Mucosa of descending colon (tissue), 3 donors: ENCODE measurements at regions not wholly inside any gene's neighbourhood (a gene's known extent, or its start where the extent isn't known, plus 50 kb on each side); places are given as distances from the start of the nearest gene placed in this dataset.

Experiments used
- ATAC-seq: fragments of 200-7000 bp; cut with Tn5 transposase; one replicate; pipeline ENCODE4 v1.9.1; 2020; ENCODE audit warnings: mild to moderate bottlenecking, moderate library complexity
- DNase-seq, 3 donors: peaks; one replicate each; pipeline ENCODE4 v3.0.0-alpha.2; 2020
- H3K36me3 ChIP-seq: fragments of 200-600 bp; one replicate; pipeline ENCODE4 v1.8.0; 2021; ENCODE audit warnings: low read depth, mild to moderate bottlenecking
- H3K4me1 ChIP-seq: fragments of 200-600 bp; one replicate; pipeline ENCODE4 v1.8.0; 2021; ENCODE audit warnings: low read depth, mild to moderate bottlenecking
- H3K4me3 ChIP-seq: fragments of 200-600 bp; one replicate; pipeline ENCODE4 v1.8.0; 2021; ENCODE audit warnings: mild to moderate bottlenecking
- H3K9me3 ChIP-seq: fragments of 200-600 bp; one replicate; pipeline ENCODE4 v1.8.0; 2021; ENCODE audit warnings: mild to moderate bottlenecking
- CTCF ChIP-seq: fragments of 200-600 bp; IDR thresholded peaks from one replicate; pipeline ENCODE4 v1.8.0; 2022; ENCODE audit warnings: antibody characterized with exemption, mild to moderate bottlenecking
- intact Hi-C, 2 donors: fragments of 100-400 bp; cut with DNase I in 1 of 2; cut with micrococcal nuclease in 1 of 2; formaldehyde crosslinking; loops; one replicate each; pipeline versions ENCODE4 v1.11.0 to v1.11.1; 2022; cut with DNase I, micrococcal nuclease
- donor health status: DM: no; HTN: no; CAD: no; lungs with moderate emphysema.
- donor health status: DM: no; HTN: no; CAD: no.
- donor health status: DM: no; HTN: yes; CAD: no.

GRCh38 chr2:122445003-122445402, 689.6 kb downstream of the TSN start:
- Histone ChIP-seq H3K4me3 (no peak overlapping the region), H3K4me1 (no peaks in the 10 kb centered on the region), H3K36me3 (no peaks in the 10 kb centered on the region), H3K9me3 (no peaks in the 10 kb centered on the region)
- no peak for TF ChIP-seq CTCF
- no peak for DNase-seq
- ATAC-seq, result no peak
- intact Hi-C loops, result no loop called here

GRCh38 chr2:122446761-122447160, 691.3 kb downstream of the TSN start:
- TF ChIP-seq CTCF, result no peak
- Histone ChIP-seq H3K4me3 (no peak overlapping the region), H3K36me3 (no peaks in the 10 kb centered on the region), H3K9me3 (no peaks in the 10 kb centered on the region), H3K4me1 (no peaks in the 10 kb centered on the region)
- ATAC-seq, result no peak
- DNase-seq, result no peak
- intact Hi-C loops, result no loop called here

GRCh38 chr2:122447237-122447636, 691.8 kb downstream of the TSN start:
- ATAC-seq, result no peak
- intact Hi-C loops, result no loop called here

GRCh38 chr2:122451040-122451439, 695.6 kb downstream of the TSN start:
- ATAC-seq (peak; percentile 63), DNase-seq (peak in 1 of 3 donors; percentile 22)
- Histone ChIP-seq H3K9me3 (no peaks in the 10 kb centered on the region), H3K4me1 (no peaks in the 10 kb centered on the region), H3K4me3 (no peak overlapping the region), H3K36me3 (no peaks in the 10 kb centered on the region)
- intact Hi-C loops, result loop anchor here in 1 of 2 donors (2.0 kb wide), 1 partner anchor 476 kb away; no protein-coding TSS in a partner anchor
- no peak for TF ChIP-seq CTCF

More at GRCh38 chr2:122447237-122447636, 691.8 kb downstream of the TSN start:
- TF ChIP-seq CTCF, result no peak
- DNase-seq, result no peak
- Histone ChIP-seq H3K36me3 (no peaks in the 10 kb centered on the region), H3K4me1 (no peaks in the 10 kb centered on the region), H3K4me3 (no peak overlapping the region), H3K9me3 (no peaks in the 10 kb centered on the region)

GRCh38 chr2:122451697-122452096, 696.2 kb downstream of the TSN start:
- TF ChIP-seq CTCF, result no peak
- Histone ChIP-seq H3K4me1 (no peaks in the 10 kb centered on the region), H3K36me3 (no peaks in the 10 kb centered on the region), H3K9me3 (no peaks in the 10 kb centered on the region), H3K4me3 (no peak overlapping the region)
- DNase-seq, result no peak
- no peak for ATAC-seq
- intact Hi-C loops, result loop anchor here in 1 of 2 donors (2.0 kb wide), 1 partner anchor 477 kb away; no protein-coding TSS in a partner anchor

GRCh38 chr2:122469147-122469546, 713.7 kb downstream of the TSN start:
- no peak for TF ChIP-seq CTCF
- ATAC-seq, result no peak

More at GRCh38 chr2:122469147-122469546, 713.7 kb downstream of the TSN start:
- no peak overlapping the region for H3K4me3 ChIP-seq
- H3K9me3 ChIP-seq, result no peaks in the 10 kb centered on the region
- no peaks in the 10 kb centered on the region for H3K36me3 ChIP-seq
- intact Hi-C loops, result no loop called here
- DNase-seq, result no peak
- no peaks in the 10 kb centered on the region for H3K4me1 ChIP-seq
